GM12878 (cell line): ENCODE measurements at regions not wholly inside any gene's neighbourhood (a gene's known extent, or its start where the extent isn't known, plus 50 kb on each side); places are given as distances from the start of the nearest gene placed in this dataset.

Source experiments
- BACH1 ChIP-seq: fragments of 450-650 bp; IDR thresholded peaks from 2 replicates; pipeline ENCODE4 v1.6.1; 2017; ENCODE audit warnings: mild to moderate bottlenecking, borderline replicate concordance
- CBFB ChIP-seq: IDR thresholded peaks from 2 replicates; pipeline ENCODE4 v1.6.1; 2016; ENCODE audit warnings: antibody characterized with exemption, low read depth
- EZH2 ChIP-seq: IDR thresholded peaks from 2 replicates; pipeline ENCODE4 v1.6.1; 2012; ENCODE audit warnings: low read depth, mild to moderate bottlenecking, control low read depth, inconsistent platforms, low read length, borderline replicate concordance; ENCODE audit not compliant: control insufficient read depth
- FOS ChIP-seq: IDR thresholded peaks from 3 replicates; pipeline ENCODE4 v1.6.1; 2011; ENCODE audit warnings: borderline replicate concordance; ENCODE audit not compliant: insufficient read length; ENCODE audit errors: extremely low read depth
- PAX8 ChIP-seq: fragments of 450-650 bp; IDR thresholded peaks from 2 replicates; pipeline ENCODE4 v1.6.1; 2017; ENCODE audit warnings: mild to moderate bottlenecking, moderate library complexity
- REST ChIP-seq: IDR thresholded peaks from 2 replicates; pipeline ENCODE4 v1.6.1; 2012; ENCODE audit warnings: mild to moderate bottlenecking, low read depth, low read length
- SP1 ChIP-seq: IDR thresholded peaks from one replicate; pipeline ENCODE4 v1.6.1; 2011; ENCODE audit warnings: low read depth, low read length
- SPI1 ChIP-seq: IDR thresholded peaks from 2 replicates; pipeline ENCODE4 v1.6.1; 2011; ENCODE audit warnings: low read depth, mild to moderate bottlenecking, low read length, moderate library complexity, borderline replicate concordance; ENCODE audit not compliant: insufficient read depth
- SREBF2 ChIP-seq: IDR thresholded peaks from 2 replicates; pipeline ENCODE4 v1.6.1; 2012; ENCODE audit warnings: mild to moderate bottlenecking, low read length
- TAF1 ChIP-seq: IDR thresholded peaks from 2 replicates; pipeline ENCODE4 v1.6.1; 2011; ENCODE audit warnings: mild to moderate bottlenecking, low read depth, low read length, borderline replicate concordance
- TARDBP ChIP-seq: IDR thresholded peaks from 2 replicates; pipeline ENCODE4 v1.6.1; 2016; ENCODE audit warnings: borderline replicate concordance
- TF ChIP-seq, protein P1 (sequence below): fragments of 450-650 bp; IDR thresholded peaks from 2 replicates; pipeline ENCODE4 v1.6.1; 2017; ENCODE audit warnings: mild to moderate bottlenecking, moderate library complexity

GRCh38 chr21:16087523-16087922 is 357.7 kb downstream of the USP25 start (continued):
- TF ChIP-seq REST (no peak), PAX8 (no peak), EZH2 (no peak), SREBF2 (no peak), CBFB (no peak), SPI1 (no peak), BACH1 (no peak), TARDBP (no peak), FOS (no peak), TAF1 (no peak), SP1 (no peak)
- TF ChIP-seq, protein P1, sequence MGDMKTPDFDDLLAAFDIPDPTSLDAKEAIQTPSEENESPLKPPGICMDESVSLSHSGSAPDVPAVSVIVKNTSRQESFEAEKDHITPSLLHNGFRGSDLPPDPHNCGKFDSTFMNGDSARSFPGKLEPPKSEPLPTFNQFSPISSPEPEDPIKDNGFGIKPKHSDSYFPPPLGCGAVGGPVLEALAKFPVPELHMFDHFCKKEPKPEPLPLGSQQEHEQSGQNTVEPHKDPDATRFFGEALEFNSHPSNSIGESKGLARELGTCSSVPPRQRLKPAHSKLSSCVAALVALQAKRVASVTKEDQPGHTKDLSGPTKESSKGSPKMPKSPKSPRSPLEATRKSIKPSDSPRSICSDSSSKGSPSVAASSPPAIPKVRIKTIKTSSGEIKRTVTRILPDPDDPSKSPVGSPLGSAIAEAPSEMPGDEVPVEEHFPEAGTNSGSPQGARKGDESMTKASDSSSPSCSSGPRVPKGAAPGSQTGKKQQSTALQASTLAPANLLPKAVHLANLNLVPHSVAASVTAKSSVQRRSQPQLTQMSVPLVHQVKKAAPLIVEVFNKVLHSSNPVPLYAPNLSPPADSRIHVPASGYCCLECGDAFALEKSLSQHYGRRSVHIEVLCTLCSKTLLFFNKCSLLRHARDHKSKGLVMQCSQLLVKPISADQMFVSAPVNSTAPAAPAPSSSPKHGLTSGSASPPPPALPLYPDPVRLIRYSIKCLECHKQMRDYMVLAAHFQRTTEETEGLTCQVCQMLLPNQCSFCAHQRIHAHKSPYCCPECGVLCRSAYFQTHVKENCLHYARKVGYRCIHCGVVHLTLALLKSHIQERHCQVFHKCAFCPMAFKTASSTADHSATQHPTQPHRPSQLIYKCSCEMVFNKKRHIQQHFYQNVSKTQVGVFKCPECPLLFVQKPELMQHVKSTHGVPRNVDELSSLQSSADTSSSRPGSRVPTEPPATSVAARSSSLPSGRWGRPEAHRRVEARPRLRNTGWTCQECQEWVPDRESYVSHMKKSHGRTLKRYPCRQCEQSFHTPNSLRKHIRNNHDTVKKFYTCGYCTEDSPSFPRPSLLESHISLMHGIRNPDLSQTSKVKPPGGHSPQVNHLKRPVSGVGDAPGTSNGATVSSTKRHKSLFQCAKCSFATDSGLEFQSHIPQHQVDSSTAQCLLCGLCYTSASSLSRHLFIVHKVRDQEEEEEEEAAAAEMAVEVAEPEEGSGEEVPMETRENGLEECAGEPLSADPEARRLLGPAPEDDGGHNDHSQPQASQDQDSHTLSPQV = no peak
